ENCODE measurements at regions not wholly inside any gene's neighbourhood (a gene's known extent, or its start where the extent isn't known, plus 50 kb on each side); places are given as distances from the start of the nearest gene placed in this dataset.
"Not testable (repeated sequence)": the region's sequence is repeated elsewhere in the genome, so short reads cannot be mapped to it uniquely, and the experiment has no call there.

GRCh38 chr11:47928426-47928825 lies 51.9 kb upstream of the PTPRJ start:
- no peaks in the 10 kb centered on the region for H3K36me3 Mint-ChIP-seq (ENCODE audit: low read depth)
- H3K4me1 Mint-ChIP-seq (ENCODE audit: low read depth) = peaks cover 30% of the 10 kb centered on the region
- H3K27me3 Mint-ChIP-seq = peaks cover 3% of the 10 kb centered on the region
- peak overlapping the region; percentile 14 for H3K27ac Mint-ChIP-seq
- no peak overlapping the region for H3K4me3 Mint-ChIP-seq
- H3K9me3 Mint-ChIP-seq = no peaks in the 10 kb centered on the region

GRCh38 chr11:47924184-47924691 lies 56.1 kb upstream of the PTPRJ start:
- Mint-ChIP-seq H3K4me3 (no peak overlapping the region), H3K27ac (peak overlapping the region; percentile 82), H3K9me3 (no peaks in the 10 kb centered on the region), H3K36me3 (ENCODE audit: low read depth) (no peaks in the 10 kb centered on the region), H3K27me3 (peaks cover 3% of the 10 kb centered on the region), H3K4me1 (ENCODE audit: low read depth) (peaks cover 62% of the 10 kb centered on the region)

GRCh38 chr11:47923667-47924066 lies 56.7 kb upstream of the PTPRJ start:
- Mint-ChIP-seq H3K9me3 (no peaks in the 10 kb centered on the region), H3K27me3 (peaks cover 3% of the 10 kb centered on the region), H3K27ac (no peak overlapping the region), H3K4me1 (ENCODE audit: low read depth) (peaks cover 65% of the 10 kb centered on the region), H3K36me3 (ENCODE audit: low read depth) (no peaks in the 10 kb centered on the region), H3K4me3 (no peak overlapping the region)

GRCh38 chr11:47921080-47921555 lies 59.2 kb upstream of the PTPRJ start:
- H3K36me3 Mint-ChIP-seq (ENCODE audit: low read depth); H3K27me3 Mint-ChIP-seq; H3K4me3 Mint-ChIP-seq; H3K9me3 Mint-ChIP-seq: not testable (repeated sequence)
- peak overlapping the region; percentile 88 for H3K27ac Mint-ChIP-seq
- H3K4me1 Mint-ChIP-seq (ENCODE audit: low read depth) = peaks cover 74% of the 10 kb centered on the region

GRCh38 chr11:47918882-47919495 lies 61.4 kb upstream of the PTPRJ start:
- Mint-ChIP-seq H3K27ac (peak overlapping the region; percentile 68), H3K9me3 (no peaks in the 10 kb centered on the region), H3K4me3 (no peak overlapping the region), H3K4me1 (ENCODE audit: low read depth) (peaks cover 80% of the 10 kb centered on the region), H3K27me3 (no peaks in the 10 kb centered on the region), H3K36me3 (ENCODE audit: low read depth) (no peaks in the 10 kb centered on the region)

GRCh38 chr11:47918370-47918690 lies 62.0 kb upstream of the PTPRJ start:
- Mint-ChIP-seq H3K4me3 (peak overlapping the region; percentile 22), H3K27ac (no peak overlapping the region), H3K9me3 (no peaks in the 10 kb centered on the region), H3K27me3 (no peaks in the 10 kb centered on the region), H3K4me1 (ENCODE audit: low read depth) (peaks cover 77% of the 10 kb centered on the region), H3K36me3 (ENCODE audit: low read depth) (no peaks in the 10 kb centered on the region)

GRCh38 chr11:47917599-47918369 lies 62.6 kb upstream of the PTPRJ start:
- no peaks in the 10 kb centered on the region for H3K27me3 Mint-ChIP-seq
- peak overlapping the region; percentile 22 for H3K4me3 Mint-ChIP-seq
- peaks cover 75% of the 10 kb centered on the region for H3K4me1 Mint-ChIP-seq (ENCODE audit: low read depth)
- no peaks in the 10 kb centered on the region for H3K36me3 Mint-ChIP-seq (ENCODE audit: low read depth)
- no peaks in the 10 kb centered on the region for H3K9me3 Mint-ChIP-seq
- H3K27ac Mint-ChIP-seq = no peak overlapping the region

GRCh38 chr11:47916361-47916841 lies 64.0 kb upstream of the PTPRJ start:
- no peak overlapping the region for H3K4me3 Mint-ChIP-seq
- H3K27ac Mint-ChIP-seq = no peak overlapping the region

GRCh38 chr11:47915783-47916182 lies 64.6 kb upstream of the PTPRJ start:
- Mint-ChIP-seq H3K4me3 (no peak overlapping the region), H3K27me3 (no peaks in the 10 kb centered on the region), H3K27ac (no peak overlapping the region), H3K4me1 (ENCODE audit: low read depth) (peaks cover 65% of the 10 kb centered on the region), H3K9me3 (no peaks in the 10 kb centered on the region), H3K36me3 (ENCODE audit: low read depth) (no peaks in the 10 kb centered on the region)

More at GRCh38 chr11:47916361-47916841, 64.0 kb upstream of the PTPRJ start:
- Mint-ChIP-seq H3K27me3 (no peaks in the 10 kb centered on the region), H3K9me3 (no peaks in the 10 kb centered on the region), H3K36me3 (ENCODE audit: low read depth) (no peaks in the 10 kb centered on the region), H3K4me1 (ENCODE audit: low read depth) (peaks cover 71% of the 10 kb centered on the region)

GRCh38 chr11:47915374-47915773 lies 65.0 kb upstream of the PTPRJ start:
- no peak overlapping the region for H3K27ac Mint-ChIP-seq
- H3K4me1 Mint-ChIP-seq (ENCODE audit: low read depth) = peaks cover 61% of the 10 kb centered on the region
- no peaks in the 10 kb centered on the region for H3K36me3 Mint-ChIP-seq (ENCODE audit: low read depth)
- no peaks in the 10 kb centered on the region for H3K27me3 Mint-ChIP-seq
- H3K9me3 Mint-ChIP-seq = no peaks in the 10 kb centered on the region
- H3K4me3 Mint-ChIP-seq = no peak overlapping the region

- Mint-ChIP-seq H3K27me3 (no peaks in the 10 kb centered on the region), H3K27ac (peak overlapping the region; percentile 16), H3K4me1 (ENCODE audit: low read depth) (peaks cover 54% of the 10 kb centered on the region), H3K4me3 (no peak overlapping the region), H3K36me3 (ENCODE audit: low read depth) (no peaks in the 10 kb centered on the region), H3K9me3 (no peaks in the 10 kb centered on the region)
Measured at GRCh38 chr11:47914743-47915142, 65.6 kb upstream of the PTPRJ start.

- Mint-ChIP-seq H3K4me3 (no peak overlapping the region), H3K27ac (no peak overlapping the region), H3K27me3 (no peaks in the 10 kb centered on the region), H3K9me3 (no peaks in the 10 kb centered on the region), H3K4me1 (ENCODE audit: low read depth) (peaks cover 44% of the 10 kb centered on the region), H3K36me3 (ENCODE audit: low read depth) (no peaks in the 10 kb centered on the region)
Measured at GRCh38 chr11:47913529-47914244, 65.5 kb upstream of the NUP160 start.

GRCh38 chr11:47912843-47913437 lies 64.8 kb upstream of the NUP160 start:
- H3K4me1 Mint-ChIP-seq (ENCODE audit: low read depth) = peaks cover 41% of the 10 kb centered on the region
- H3K27me3 Mint-ChIP-seq = no peaks in the 10 kb centered on the region
- H3K27ac Mint-ChIP-seq = no peak overlapping the region
- no peaks in the 10 kb centered on the region for H3K9me3 Mint-ChIP-seq
- H3K36me3 Mint-ChIP-seq (ENCODE audit: low read depth) = no peaks in the 10 kb centered on the region
- H3K4me3 Mint-ChIP-seq = no peak overlapping the region

- Mint-ChIP-seq H3K9me3 (no peaks in the 10 kb centered on the region), H3K4me3 (no peak overlapping the region), H3K27ac (no peak overlapping the region), H3K4me1 (ENCODE audit: low read depth) (peaks cover 28% of the 10 kb centered on the region), H3K36me3 (ENCODE audit: low read depth) (no peaks in the 10 kb centered on the region), H3K27me3 (no peaks in the 10 kb centered on the region)
Measured at GRCh38 chr11:47911149-47911548, 63.0 kb upstream of the NUP160 start.

- H3K4me3 Mint-ChIP-seq = no peak overlapping the region
Measured at GRCh38 chr11:47908198-47908597, 60.0 kb upstream of the NUP160 start.

More at GRCh38 chr11:47908198-47908597, 60.0 kb upstream of the NUP160 start:
- Mint-ChIP-seq H3K27me3 (no peaks in the 10 kb centered on the region), H3K9me3 (no peaks in the 10 kb centered on the region), H3K36me3 (ENCODE audit: low read depth) (no peaks in the 10 kb centered on the region), H3K4me1 (ENCODE audit: low read depth) (peaks cover 8% of the 10 kb centered on the region), H3K27ac (no peak overlapping the region)
